ENCODE measurements at regions not wholly inside any gene's neighbourhood (a gene's known extent, or its start where the extent isn't known, plus 50 kb on each side); places are given as distances from the start of the nearest gene placed in this dataset.

DNA sequence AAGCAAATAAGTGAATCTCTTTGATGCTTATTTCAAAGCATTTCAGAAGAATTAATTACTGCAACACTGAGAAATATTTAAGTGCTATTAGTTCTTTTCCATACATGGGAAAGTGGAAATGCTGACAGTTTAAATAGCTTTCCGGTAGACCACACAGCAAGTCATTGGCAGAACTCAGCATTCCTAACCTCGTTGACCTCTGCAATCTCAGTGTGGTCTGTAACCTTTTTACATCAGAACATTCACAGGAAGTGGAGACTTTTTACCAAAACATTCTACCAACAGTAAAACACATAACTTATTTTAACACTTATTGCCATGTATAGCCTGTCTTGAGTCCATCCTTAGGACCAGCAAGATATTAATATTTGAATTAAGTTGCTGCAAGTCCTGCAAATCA, 249.5 kb upstream of the DCN start:
- TF ChIP-seq CTCF (IDR thresholded peaks at IDR 0.05) (no peak), EZH2 (IDR thresholded peaks at IDR 0.05; ENCODE audit: borderline replicate concordance, insufficient read depth, low read depth, low read length, poor library complexity, severe bottlenecking) (no peak)
